Neural crest cell (in vitro differentiated cells): ENCODE measurements at regions not wholly inside any gene's neighbourhood (a gene's known extent, or its start where the extent isn't known, plus 50 kb on each side); places are given as distances from the start of the nearest gene placed in this dataset.

Experiments
- DNase-seq: peaks from one replicate; pipeline ENCODE4 v3.0.0; 2021; ENCODE audit warnings: low read depth, mixed read lengths, low spot score
- H3K27ac Mint-ChIP-seq: one replicate; pipeline ENCODE4 v1.8.0; 2021; ENCODE audit warnings: mild to moderate bottlenecking, mixed read lengths; ENCODE audit not compliant: unreplicated experiment
- H3K27me3 Mint-ChIP-seq: 2 replicates; pipeline ENCODE4 v1.8.0; 2021; ENCODE audit warnings: low read depth, mild to moderate bottlenecking, mixed read lengths
- H3K36me3 Mint-ChIP-seq: 2 replicates; pipeline ENCODE4 v1.8.0; 2021; ENCODE audit warnings: low read depth, mild to moderate bottlenecking, mixed read lengths
- H3K4me1 Mint-ChIP-seq: 2 replicates; pipeline ENCODE4 v1.8.0; 2021; ENCODE audit warnings: mixed read lengths
- H3K4me3 Mint-ChIP-seq: one replicate; pipeline ENCODE4 v1.8.0; 2021; ENCODE audit warnings: mild to moderate bottlenecking, mixed read lengths
- H3K9me3 Mint-ChIP-seq: 2 replicates; pipeline ENCODE4 v1.8.0; 2021; ENCODE audit warnings: mixed read lengths
- CTCF ChIP-seq: fragments of 200-600 bp; sonication (generic); conservative IDR thresholded peaks from 2 replicates; pipeline ENCODE4 v1.5.0; 2021; ENCODE audit warnings: antibody characterized with exemption, mild to moderate bottlenecking

- TF ChIP-seq CTCF: no peak
- Mint-ChIP-seq H3K36me3 (no peaks in the 10 kb centered on the region), H3K4me1 (peaks cover 10% of the 10 kb centered on the region), H3K9me3 (no peaks in the 10 kb centered on the region), H3K27me3 (peaks cover 2% of the 10 kb centered on the region), H3K27ac (no peak overlapping the region), H3K4me3 (no peak overlapping the region)
- DNase-seq: no peak
These were observed 446.1 kb upstream of the TMEM132C start for GRCh38 chr12:127820846-127821245.

GRCh38 chr12:127822809-127823411 is 444.1 kb upstream of the TMEM132C start:
- H3K9me3 Mint-ChIP-seq: peaks cover 4% of the 10 kb centered on the region
- no peak overlapping the region for H3K4me3 Mint-ChIP-seq
- H3K36me3 Mint-ChIP-seq: no peaks in the 10 kb centered on the region

GRCh38 chr12:127823801-127824200 is 443.2 kb upstream of the TMEM132C start:
- Mint-ChIP-seq H3K9me3 (peaks cover 4% of the 10 kb centered on the region), H3K27ac (no peak overlapping the region), H3K4me3 (no peak overlapping the region), H3K36me3 (no peaks in the 10 kb centered on the region), H3K4me1 (peaks cover 14% of the 10 kb centered on the region), H3K27me3 (peaks cover 2% of the 10 kb centered on the region)
- TF ChIP-seq CTCF: no peak
- no peak for DNase-seq

More at GRCh38 chr12:127822809-127823411, 444.1 kb upstream of the TMEM132C start:
- Mint-ChIP-seq H3K27ac (no peak overlapping the region), H3K27me3 (peaks cover 2% of the 10 kb centered on the region), H3K4me1 (peaks cover 14% of the 10 kb centered on the region)
- no peak for DNase-seq
- TF ChIP-seq CTCF: no peak

GRCh38 chr12:127829281-127830064 is 437.5 kb upstream of the TMEM132C start:
- Mint-ChIP-seq H3K27ac (no peak overlapping the region), H3K9me3 (peaks cover 7% of the 10 kb centered on the region), H3K4me1 (peaks cover 15% of the 10 kb centered on the region), H3K27me3 (no peaks in the 10 kb centered on the region), H3K36me3 (no peaks in the 10 kb centered on the region), H3K4me3 (no peak overlapping the region)
- TF ChIP-seq CTCF: no peak
- DNase-seq: no peak

- Mint-ChIP-seq H3K4me3 (no peak overlapping the region), H3K4me1 (peaks cover 15% of the 10 kb centered on the region), H3K36me3 (no peaks in the 10 kb centered on the region), H3K27ac (no peak overlapping the region), H3K27me3 (no peaks in the 10 kb centered on the region), H3K9me3 (peaks cover 7% of the 10 kb centered on the region)
- no peak for DNase-seq
- TF ChIP-seq CTCF: no peak
These were observed 436.9 kb upstream of the TMEM132C start for GRCh38 chr12:127830065-127830460.
